GM10266 (cell line): ENCODE measurements at regions not wholly inside any gene's neighbourhood (a gene's known extent, or its start where the extent isn't known, plus 50 kb on each side); places are given as distances from the start of the nearest gene placed in this dataset.

Source experiments
- DNase-seq: peaks from one replicate; pipeline ENCODE4 v3.0.0; 2012; ENCODE audit errors: extremely low spot score
- TF ChIP-seq, protein P1 (sequence below): IDR thresholded peaks from 2 replicates; pipeline ENCODE4 v1.5.1; 2012; ENCODE audit warnings: mild to moderate bottlenecking, low read depth; ENCODE audit not compliant: control insufficient read depth, insufficient read depth; ENCODE audit errors: missing control alignments

DNA sequence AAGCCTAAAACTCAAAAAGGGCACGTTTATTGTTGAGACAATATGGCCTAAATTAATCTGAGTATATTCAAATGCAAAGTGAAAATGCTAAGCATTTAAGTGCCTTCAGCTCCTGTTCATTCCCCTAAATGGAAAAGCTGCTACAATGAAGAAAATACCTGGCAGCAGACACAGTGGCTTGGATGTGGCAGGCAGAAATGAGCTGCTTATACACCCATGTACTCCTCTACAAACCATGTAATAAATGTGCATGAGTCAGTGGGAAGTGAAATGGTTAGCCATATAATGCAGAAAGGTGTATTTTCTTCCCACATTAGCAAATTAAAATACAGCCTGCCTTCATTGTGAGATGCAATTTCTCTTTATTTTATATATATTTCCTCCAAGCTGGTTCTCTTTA, 859.2 kb upstream of the SEMA6A start:
- no peak for DNase-seq
- TF ChIP-seq, protein P1, sequence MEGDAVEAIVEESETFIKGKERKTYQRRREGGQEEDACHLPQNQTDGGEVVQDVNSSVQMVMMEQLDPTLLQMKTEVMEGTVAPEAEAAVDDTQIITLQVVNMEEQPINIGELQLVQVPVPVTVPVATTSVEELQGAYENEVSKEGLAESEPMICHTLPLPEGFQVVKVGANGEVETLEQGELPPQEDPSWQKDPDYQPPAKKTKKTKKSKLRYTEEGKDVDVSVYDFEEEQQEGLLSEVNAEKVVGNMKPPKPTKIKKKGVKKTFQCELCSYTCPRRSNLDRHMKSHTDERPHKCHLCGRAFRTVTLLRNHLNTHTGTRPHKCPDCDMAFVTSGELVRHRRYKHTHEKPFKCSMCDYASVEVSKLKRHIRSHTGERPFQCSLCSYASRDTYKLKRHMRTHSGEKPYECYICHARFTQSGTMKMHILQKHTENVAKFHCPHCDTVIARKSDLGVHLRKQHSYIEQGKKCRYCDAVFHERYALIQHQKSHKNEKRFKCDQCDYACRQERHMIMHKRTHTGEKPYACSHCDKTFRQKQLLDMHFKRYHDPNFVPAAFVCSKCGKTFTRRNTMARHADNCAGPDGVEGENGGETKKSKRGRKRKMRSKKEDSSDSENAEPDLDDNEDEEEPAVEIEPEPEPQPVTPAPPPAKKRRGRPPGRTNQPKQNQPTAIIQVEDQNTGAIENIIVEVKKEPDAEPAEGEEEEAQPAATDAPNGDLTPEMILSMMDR = no peak

DNA sequence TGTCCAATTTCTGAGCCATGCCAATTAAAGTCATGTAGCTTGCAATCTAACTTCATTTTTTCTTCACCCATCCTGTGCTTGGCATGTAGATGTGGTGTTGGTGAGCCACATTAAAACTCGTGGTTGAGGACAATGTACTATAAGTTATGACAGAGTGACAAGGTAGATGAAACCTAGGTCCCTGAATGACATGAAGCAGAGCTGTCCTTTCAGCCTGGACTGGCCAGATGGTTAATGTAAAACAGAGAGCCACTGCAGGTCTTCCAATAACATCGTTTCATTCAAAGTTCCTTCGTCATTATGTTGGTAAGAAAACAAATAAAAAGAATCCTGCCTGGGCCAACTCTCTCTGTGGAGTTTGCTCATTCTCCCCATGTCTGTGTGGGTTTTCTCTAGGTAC, 856.5 kb upstream of the SEMA6A start:
- DNase-seq = no peak
- TF ChIP-seq, protein P1 = no peak

DNA sequence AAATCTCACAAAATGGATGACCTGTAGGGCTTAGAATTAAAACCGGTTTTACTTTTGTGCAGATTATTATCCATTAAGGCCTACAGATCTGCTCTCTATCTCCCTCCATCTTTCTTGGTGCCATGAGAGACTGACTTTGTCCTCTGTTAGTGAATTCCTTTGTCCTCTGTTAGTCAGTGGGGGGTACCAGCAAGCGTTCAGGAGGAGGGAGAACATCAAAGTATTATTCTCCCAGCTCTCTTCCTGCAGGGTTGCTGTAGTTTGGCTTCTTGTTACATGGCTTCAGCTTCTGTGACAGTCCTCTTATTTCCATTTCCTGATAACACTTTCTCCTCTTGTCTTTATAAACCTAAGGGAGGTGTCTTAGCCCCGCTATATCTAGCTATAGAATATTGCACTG, 850.5 kb upstream of the SEMA6A start:
- TF ChIP-seq, protein P1 = no peak
- DNase-seq = no peak

DNA sequence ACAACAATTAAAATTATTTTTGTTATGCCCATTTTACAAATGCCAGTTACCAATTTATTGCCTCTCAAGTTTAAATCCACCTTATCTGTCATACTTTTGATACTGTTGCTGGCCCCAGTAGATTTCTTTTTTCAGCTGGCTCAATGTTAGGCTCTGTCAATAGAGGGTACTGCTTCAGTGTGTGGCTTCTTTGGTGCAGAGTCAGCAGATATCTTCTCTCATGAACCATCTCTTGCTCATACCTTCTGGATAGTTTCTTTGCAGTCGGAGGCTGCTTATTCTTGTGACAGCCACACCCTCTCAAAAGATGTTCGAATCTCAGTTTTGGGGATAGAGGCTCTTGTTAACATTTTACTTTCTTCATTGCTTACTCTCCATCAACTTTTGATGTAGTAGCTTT, 849.9 kb upstream of the SEMA6A start:
- no peak for DNase-seq
- TF ChIP-seq, protein P1 = no peak

DNA sequence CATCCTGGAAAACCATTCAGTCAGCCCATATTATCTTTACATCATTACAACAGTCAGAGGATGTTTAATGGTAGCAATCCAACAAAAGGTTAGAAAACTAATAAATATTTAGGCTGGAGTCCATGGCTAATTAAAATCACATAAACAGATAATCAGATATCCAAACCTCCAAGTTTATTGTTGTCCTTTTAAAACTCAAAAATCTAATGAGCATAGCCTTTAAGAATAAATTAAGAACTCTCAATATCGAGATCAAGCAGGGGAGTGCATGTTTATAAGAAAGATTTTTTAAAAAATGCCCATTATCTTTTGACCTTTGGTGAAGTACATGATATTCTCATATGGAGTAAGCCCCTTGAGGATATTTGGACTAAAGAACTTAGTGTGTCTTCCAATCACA, 842.9 kb upstream of the SEMA6A start:
- DNase-seq = no peak
- TF ChIP-seq, protein P1 = no peak

GRCh38 chr5:117414926-117415325, 840.3 kb upstream of the SEMA6A start:
- TF ChIP-seq, protein P1 = no peak
- no peak for DNase-seq

- TF ChIP-seq, protein P1 = no peak
- DNase-seq = no peak
Observed at GRCh38 chr5:117411701-117412100, 837.1 kb upstream of the SEMA6A start.
